CD4-positive, CD25-positive, alpha-beta regulatory T cell (primary cell): ENCODE measurements at regions not wholly inside any gene's neighbourhood (a gene's known extent, or its start where the extent isn't known, plus 50 kb on each side); places are given as distances from the start of the nearest gene placed in this dataset.

ENCODE experiments used
- ATAC-seq, 2 donors: fragments of 150-1000 bp; cut with Tn5 transposase; one replicate each; pipeline ENCODE4 v1.10.0; 2021; ENCODE audit warnings: low read depth in 2 of 2, moderate number of reproducible peaks in 2 of 2, moderate library complexity in 1 of 2
- DNase-seq, 3 donors: peaks; one replicate each; pipeline versions ENCODE4 v3.0.0 to v3.0.0-alpha.2; 2012 to 2022; ENCODE audit warnings: mixed read lengths in 1 of 3
- H3K27ac ChIP-seq: one replicate; pipeline ENCODE4 v1.7.0; 2013; ENCODE audit warnings: mild to moderate bottlenecking, low read length; ENCODE audit not compliant: insufficient read depth, poor library complexity, severe bottlenecking
- H3K27me3 ChIP-seq: one replicate; pipeline ENCODE4 v1.7.0; 2013; ENCODE audit warnings: low read length; ENCODE audit not compliant: control insufficient read depth, insufficient read depth
- H3K36me3 ChIP-seq: one replicate; pipeline ENCODE4 v1.7.0; 2013; ENCODE audit warnings: mild to moderate bottlenecking, low read length, moderate library complexity; ENCODE audit not compliant: control insufficient read depth, insufficient read depth
- H3K4me1 ChIP-seq: 2 replicates; pipeline ENCODE4 v1.7.0; 2013; ENCODE audit warnings: mild to moderate bottlenecking, low read length; ENCODE audit not compliant: insufficient read depth, control insufficient read depth, poor library complexity, severe bottlenecking
- H3K4me3 ChIP-seq: one replicate; pipeline ENCODE4 v1.7.0; 2013; ENCODE audit warnings: low read depth, mild to moderate bottlenecking, low read length, moderate library complexity
- H3K9me3 ChIP-seq, 2 experiments: 1 replicate in 1 of 2; 2 replicates in 1 of 2; pipeline ENCODE4 v1.7.0; 2013; ENCODE audit warnings: low read length in 2 of 2, mild to moderate bottlenecking in 1 of 2, moderate library complexity in 1 of 2; ENCODE audit not compliant: control insufficient read depth in 2 of 2
- H3K27ac Mint-ChIP-seq, 3 donors: one replicate each; pipeline ENCODE4 v1.8.0; 2020 to 2022; ENCODE audit warnings: mild to moderate bottlenecking in 3 of 3, mixed read lengths in 3 of 3, moderate library complexity in 2 of 3
- H3K27me3 Mint-ChIP-seq: one replicate; pipeline ENCODE4 v1.8.0; 2022; ENCODE audit warnings: mild to moderate bottlenecking, mixed read lengths
- H3K36me3 Mint-ChIP-seq: one replicate; pipeline ENCODE4 v1.8.0; 2020; ENCODE audit warnings: mixed read lengths
- H3K4me1 Mint-ChIP-seq, 4 donors: one replicate each; pipeline ENCODE4 v1.8.0; 2020 to 2022; ENCODE audit warnings: mixed read lengths in 4 of 4, mild to moderate bottlenecking in 1 of 4
- H3K4me3 Mint-ChIP-seq, 4 donors: one replicate each; pipeline ENCODE4 v1.8.0; 2020 to 2022; ENCODE audit warnings: mild to moderate bottlenecking in 4 of 4, mixed read lengths in 4 of 4, moderate library complexity in 3 of 4
- H3K9me3 Mint-ChIP-seq, 7 donors: one replicate each; pipeline ENCODE4 v1.8.0; 2020 to 2022; ENCODE audit warnings: mixed read lengths in 7 of 7, mild to moderate bottlenecking in 3 of 7, moderate library complexity in 2 of 7

DNA sequence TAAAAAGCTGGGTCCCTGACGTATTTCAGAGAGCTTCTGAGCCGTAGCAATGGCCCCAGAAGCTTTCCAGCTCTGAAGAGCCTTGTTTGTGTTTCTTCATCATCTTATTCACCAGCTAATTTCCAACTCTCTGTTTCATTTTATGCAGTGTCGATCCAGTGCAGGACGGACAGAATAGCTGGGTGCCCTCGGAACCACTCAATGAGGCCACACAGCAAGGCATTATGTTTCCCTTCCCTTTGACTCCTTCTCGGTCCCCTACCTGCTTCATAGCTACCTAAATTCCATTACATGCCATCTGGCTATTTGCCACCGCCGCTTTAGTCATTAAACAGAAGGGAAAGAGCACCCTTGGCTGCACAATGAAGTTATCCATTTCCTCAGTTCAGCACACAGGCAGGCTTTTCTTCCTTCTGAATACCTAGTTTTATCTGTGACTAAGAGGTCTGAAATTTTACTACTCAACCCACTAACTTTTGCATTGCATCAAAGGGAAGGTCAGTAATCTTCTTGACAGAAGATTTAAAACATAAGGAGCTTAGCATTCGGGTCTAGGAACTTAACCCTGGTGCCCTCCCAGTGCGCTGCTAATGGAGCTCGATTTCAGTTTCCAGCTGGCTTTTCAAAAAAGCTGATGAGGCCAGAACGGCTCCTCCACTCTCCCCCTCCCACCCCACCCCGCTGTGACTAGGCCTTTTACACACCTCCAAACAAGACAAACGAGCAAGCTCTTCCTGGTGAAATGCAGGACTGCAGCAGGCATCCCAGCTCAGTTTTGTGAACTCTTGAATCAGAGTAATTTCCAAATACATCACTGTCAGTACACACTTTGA, 176.8 kb downstream of the GXYLT1 start:
- no peak for DNase-seq
- Mint-ChIP-seq H3K4me1 (no peaks in the 10 kb centered on the region), H3K27me3 (no peaks in the 10 kb centered on the region), H3K9me3 (peaks cover 0 to 3% (median 0%) of the 10 kb centered on the region in 7 donors), H3K4me3 (no peak overlapping the region), H3K36me3 (no peaks in the 10 kb centered on the region), H3K27ac (no peak overlapping the region)
- Histone ChIP-seq H3K27me3 (peaks cover 4% of the 10 kb centered on the region), H3K4me3 (no peak overlapping the region), H3K27ac (no peak overlapping the region), H3K36me3 (no peaks in the 10 kb centered on the region), H3K9me3 (no peaks in the 10 kb centered on the region), H3K4me1 (no peaks in the 10 kb centered on the region)
- no peak for ATAC-seq

DNA sequence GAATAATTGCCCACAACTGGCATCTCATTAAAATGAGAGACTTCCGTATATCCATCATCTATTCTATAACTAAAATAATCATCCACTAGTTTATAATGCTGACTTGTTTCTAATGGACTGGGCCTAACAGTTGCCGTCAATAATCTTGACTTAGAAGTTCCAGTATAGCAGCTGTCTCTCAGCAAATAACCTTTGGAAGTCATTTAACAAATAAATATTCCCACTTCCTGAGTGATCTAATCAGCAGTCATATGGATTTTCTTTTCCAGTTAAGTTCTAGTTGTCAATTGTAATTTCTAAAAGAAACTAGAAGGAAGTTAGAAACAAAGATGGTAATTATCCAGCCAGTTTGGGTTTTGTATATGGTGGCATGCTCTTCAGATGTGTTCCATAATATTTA, 177.8 kb downstream of the GXYLT1 start:
- H3K36me3 Mint-ChIP-seq = no peaks in the 10 kb centered on the region
- no peak overlapping the region for H3K27ac Mint-ChIP-seq
- no peaks in the 10 kb centered on the region for H3K4me1 Mint-ChIP-seq
- H3K9me3 ChIP-seq = no peaks in the 10 kb centered on the region
- no peaks in the 10 kb centered on the region for H3K36me3 ChIP-seq
- peaks cover 4% of the 10 kb centered on the region for H3K27me3 ChIP-seq
- H3K4me3 ChIP-seq = no peak overlapping the region
- H3K4me3 Mint-ChIP-seq = no peak overlapping the region
- no peak overlapping the region for H3K27ac ChIP-seq
- H3K4me1 ChIP-seq = no peaks in the 10 kb centered on the region
- H3K9me3 Mint-ChIP-seq = peaks cover 0 to 3% (median 0%) of the 10 kb centered on the region in 7 donors
- DNase-seq (no peak), ATAC-seq (no peak)
- no peaks in the 10 kb centered on the region for H3K27me3 Mint-ChIP-seq

DNA sequence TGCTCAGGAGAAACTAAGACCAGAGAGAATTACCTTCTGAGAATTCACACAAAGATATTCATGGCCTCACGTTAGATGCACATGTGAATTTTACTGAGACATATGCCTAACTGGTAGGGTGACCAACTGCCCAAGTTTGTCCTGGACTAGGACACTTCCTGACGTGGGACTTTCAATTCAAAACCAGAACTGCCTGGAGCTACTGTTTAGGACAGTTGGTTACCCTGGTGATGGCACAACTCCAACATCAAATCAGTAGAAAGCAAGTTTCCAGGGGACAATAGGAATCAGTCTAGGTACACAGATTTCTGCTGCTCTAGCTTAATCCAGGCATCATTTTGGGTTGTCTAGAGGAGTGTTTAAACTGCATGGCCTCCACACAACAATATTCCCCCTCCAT, 178.7 kb downstream of the GXYLT1 start:
- H3K27ac ChIP-seq = no peak overlapping the region

DNA sequence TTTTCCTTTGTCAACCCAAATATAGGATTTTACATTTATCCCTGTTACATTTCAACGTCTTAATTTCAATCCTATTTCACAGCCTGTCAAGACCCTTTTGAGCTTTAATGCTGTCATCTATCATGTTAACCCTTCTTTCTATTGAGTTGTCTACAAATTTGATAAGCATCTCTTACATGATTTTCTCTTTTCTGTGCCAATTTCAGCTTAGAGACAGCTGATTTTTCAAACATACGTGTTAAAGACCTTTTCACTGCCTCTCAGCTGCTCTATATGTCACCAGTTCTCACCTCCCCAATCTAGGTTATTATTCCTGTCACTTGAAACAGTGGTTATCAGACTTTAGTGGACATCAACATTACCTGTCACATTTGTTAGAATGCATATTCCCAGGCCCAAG, 181.3 kb downstream of the GXYLT1 start:
- no peaks in the 10 kb centered on the region for H3K36me3 ChIP-seq
- no peak overlapping the region for H3K27ac ChIP-seq
- ATAC-seq (no peak), DNase-seq (no peak)
- Mint-ChIP-seq H3K27ac (no peak overlapping the region), H3K27me3 (no peaks in the 10 kb centered on the region), H3K4me3 (no peak overlapping the region), H3K9me3 (peaks cover 0 to 3% (median 0%) of the 10 kb centered on the region in 7 donors), H3K36me3 (no peaks in the 10 kb centered on the region), H3K4me1 (no peaks in the 10 kb centered on the region)
- no peaks in the 10 kb centered on the region for H3K4me1 ChIP-seq
- H3K27me3 ChIP-seq = peaks cover 6% of the 10 kb centered on the region
- no peaks in the 10 kb centered on the region for H3K9me3 ChIP-seq
- no peak overlapping the region for H3K4me3 ChIP-seq

More for the DNA sequence above, 178.7 kb downstream of the GXYLT1 start:
- Mint-ChIP-seq H3K4me3 (no peak overlapping the region), H3K9me3 (peaks cover 0 to 3% (median 0%) of the 10 kb centered on the region in 7 donors), H3K27ac (no peak overlapping the region), H3K4me1 (no peaks in the 10 kb centered on the region), H3K36me3 (no peaks in the 10 kb centered on the region), H3K27me3 (no peaks in the 10 kb centered on the region)
- peaks cover 4% of the 10 kb centered on the region for H3K27me3 ChIP-seq
- no peak for DNase-seq
- H3K4me1 ChIP-seq = no peaks in the 10 kb centered on the region
- no peak overlapping the region for H3K4me3 ChIP-seq
- no peaks in the 10 kb centered on the region for H3K9me3 ChIP-seq
- H3K36me3 ChIP-seq = no peaks in the 10 kb centered on the region
- no peak for ATAC-seq

DNA sequence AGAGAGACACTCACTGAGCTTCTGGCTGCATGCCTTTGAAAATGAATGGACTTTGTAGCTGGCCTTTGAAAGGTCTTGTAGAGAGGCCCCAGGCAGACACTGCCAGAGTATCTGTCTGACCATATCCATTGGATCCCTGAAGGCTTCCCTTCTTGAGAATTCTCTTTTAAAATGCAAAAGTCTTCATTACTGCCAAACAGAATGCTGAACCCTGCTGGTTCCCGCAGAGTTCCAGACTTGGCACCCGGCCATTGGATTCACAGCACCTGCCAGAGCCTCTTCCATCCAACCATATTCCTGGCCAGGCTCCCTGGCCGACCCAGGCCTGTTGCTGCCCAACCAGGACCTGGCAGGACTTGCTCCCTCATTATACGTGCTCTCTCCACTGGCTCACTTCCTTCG, 182.5 kb downstream of the GXYLT1 start:
- Histone ChIP-seq H3K9me3 (no peaks in the 10 kb centered on the region), H3K4me3 (no peak overlapping the region), H3K27ac (no peak overlapping the region), H3K4me1 (no peaks in the 10 kb centered on the region), H3K27me3 (peaks cover 6% of the 10 kb centered on the region), H3K36me3 (no peaks in the 10 kb centered on the region)
- Mint-ChIP-seq H3K9me3 (peaks cover 0 to 2% (median 0%) of the 10 kb centered on the region in 7 donors), H3K27me3 (no peaks in the 10 kb centered on the region), H3K36me3 (no peaks in the 10 kb centered on the region), H3K4me3 (no peak overlapping the region), H3K27ac (no peak overlapping the region), H3K4me1 (no peaks in the 10 kb centered on the region)
- no peak for DNase-seq
- no peak for ATAC-seq

DNA sequence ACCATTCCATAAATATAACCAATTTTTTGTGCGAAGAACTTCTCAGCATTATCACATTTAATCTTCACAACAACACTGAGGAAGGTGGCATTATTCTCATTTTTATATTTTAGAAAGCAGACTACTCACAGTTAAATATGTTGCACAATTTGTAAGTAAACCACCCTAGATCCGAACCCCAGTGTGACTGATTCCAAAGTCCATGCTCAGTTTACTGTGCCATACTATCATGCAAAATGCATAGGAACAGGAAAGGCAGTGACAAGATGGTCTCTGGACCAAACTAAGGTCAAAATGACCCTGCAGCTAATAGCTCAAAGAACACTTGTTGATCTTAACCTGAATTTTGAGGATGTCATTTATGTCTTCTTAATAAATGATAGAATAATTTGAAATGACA, 185.4 kb downstream of the GXYLT1 start:
- H3K4me1 ChIP-seq = no peaks in the 10 kb centered on the region

DNA sequence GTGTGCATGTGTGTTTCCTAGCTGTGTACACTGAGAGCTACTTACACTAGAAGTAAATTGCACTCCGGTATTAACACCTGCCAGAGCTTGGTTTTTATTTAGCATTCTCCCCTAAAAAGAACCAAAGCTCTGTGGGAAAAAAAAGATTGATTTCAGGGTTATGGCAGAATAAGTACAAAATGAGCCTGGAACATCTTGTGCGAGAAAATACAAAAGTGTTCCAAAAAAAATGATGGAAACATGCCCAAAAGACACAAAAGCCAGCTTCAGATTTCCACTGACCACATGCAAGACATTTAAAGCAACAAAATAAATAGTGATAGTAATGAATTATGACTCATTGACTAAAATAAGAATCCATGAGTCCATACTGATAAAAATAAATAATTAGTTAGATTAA, 188.3 kb downstream of the GXYLT1 start:
- Mint-ChIP-seq H3K36me3 (no peaks in the 10 kb centered on the region), H3K4me3 (no peak overlapping the region), H3K27ac (no peak overlapping the region), H3K4me1 (no peaks in the 10 kb centered on the region), H3K27me3 (peaks cover 14% of the 10 kb centered on the region), H3K9me3 (peaks cover 0 to 2% (median 0%) of the 10 kb centered on the region in 7 donors)
- Histone ChIP-seq H3K4me1 (no peaks in the 10 kb centered on the region), H3K9me3 (no peaks in the 10 kb centered on the region), H3K27ac (no peak overlapping the region), H3K27me3 (peaks cover 2% of the 10 kb centered on the region), H3K36me3 (no peaks in the 10 kb centered on the region), H3K4me3 (no peak overlapping the region)
- DNase-seq = no peak
- no peak for ATAC-seq

More for the DNA sequence above, 185.4 kb downstream of the GXYLT1 start:
- no peak for DNase-seq
- Mint-ChIP-seq H3K9me3 (peaks cover 0 to 2% (median 0%) of the 10 kb centered on the region in 7 donors), H3K4me1 (no peaks in the 10 kb centered on the region), H3K36me3 (no peaks in the 10 kb centered on the region), H3K27me3 (peaks cover 5% of the 10 kb centered on the region), H3K27ac (no peak overlapping the region), H3K4me3 (no peak overlapping the region)
- Histone ChIP-seq H3K9me3 (no peaks in the 10 kb centered on the region), H3K4me3 (no peak overlapping the region), H3K36me3 (no peaks in the 10 kb centered on the region), H3K27me3 (peaks cover 2% of the 10 kb centered on the region), H3K27ac (no peak overlapping the region)
- no peak for ATAC-seq

DNA sequence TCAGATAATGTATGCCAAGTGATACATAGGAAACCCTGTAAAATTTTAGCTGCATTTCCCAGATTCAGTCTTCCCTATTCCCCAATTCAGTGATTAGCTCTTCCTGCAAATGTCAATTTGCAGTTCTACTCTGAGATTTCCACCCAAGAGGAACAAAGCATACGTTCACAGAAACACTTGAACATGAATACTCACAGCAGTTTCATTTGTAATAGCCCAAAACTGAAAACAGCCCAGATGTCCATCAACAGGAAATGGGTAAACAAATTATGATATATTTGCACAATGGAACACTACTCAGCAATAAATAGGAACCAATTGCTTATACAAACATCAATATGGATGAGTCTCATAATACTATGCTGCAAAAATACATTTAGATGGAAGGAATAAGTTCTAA, 194.2 kb downstream of the GXYLT1 start:
- Mint-ChIP-seq H3K36me3 (no peaks in the 10 kb centered on the region), H3K4me1 (no peaks in the 10 kb centered on the region), H3K4me3 (no peak overlapping the region), H3K27ac (no peak overlapping the region), H3K27me3 (peaks cover 14% of the 10 kb centered on the region), H3K9me3 (peaks cover 0 to 13% (median 4%) of the 10 kb centered on the region in 7 donors)
- H3K4me1 ChIP-seq = no peaks in the 10 kb centered on the region
- H3K4me3 ChIP-seq = no peak overlapping the region
- no peaks in the 10 kb centered on the region for H3K36me3 ChIP-seq
- no peaks in the 10 kb centered on the region for H3K27me3 ChIP-seq
- H3K27ac ChIP-seq = no peak overlapping the region
- DNase-seq = no peak
- H3K9me3 ChIP-seq = peaks cover 0 to 13% of the 10 kb centered on the region in 2 experiments
- ATAC-seq = no peak
